Inflammatory macrophage treated with lipopolysaccharide for 1 hour (primary cell): ENCODE measurements at regions not wholly inside any gene's neighbourhood (a gene's known extent, or its start where the extent isn't known, plus 50 kb on each side); places are given as distances from the start of the nearest gene placed in this dataset.
"Not testable (repeated sequence)": the region's sequence is repeated elsewhere in the genome, so short reads cannot be mapped to it uniquely, and the experiment has no call there.

ENCODE experiments used
- DNase-seq, 2 donors: peaks; one replicate each; pipeline ENCODE4 v3.0.0-alpha.2; 2020 to 2022

- DNase-seq = no peak
Observed at GRCh38 chr3:173342679-173343078, 54.9 kb upstream of the NLGN1 start.

- DNase-seq = no peak
Observed at GRCh38 chr3:173340626-173341025, 56.9 kb upstream of the NLGN1 start.

- no peak for DNase-seq
Observed at GRCh38 chr3:173336261-173336660, 61.3 kb upstream of the NLGN1 start.

GRCh38 chr3:173306110-173306509 is 91.4 kb upstream of the NLGN1 start:
- no peak for DNase-seq

GRCh38 chr3:173304182-173304800 is 93.3 kb upstream of the NLGN1 start:
- DNase-seq = no peak

GRCh38 chr3:173301647-173302046 is 95.9 kb upstream of the NLGN1 start:
- no peak for DNase-seq

- no peak for DNase-seq
Observed at GRCh38 chr3:173289072-173289471, 108.5 kb upstream of the NLGN1 start.

- DNase-seq = no peak
Observed at GRCh38 chr3:173287361-173287760, 110.2 kb upstream of the NLGN1 start.

GRCh38 chr3:173286507-173286906 is 111.0 kb upstream of the NLGN1 start:
- not testable (repeated sequence) for DNase-seq

- DNase-seq = no peak
Observed at GRCh38 chr3:173284301-173284700, 113.2 kb upstream of the NLGN1 start.

GRCh38 chr3:173275740-173276139 is 121.8 kb upstream of the NLGN1 start:
- no peak for DNase-seq

- no peak for DNase-seq
Observed at GRCh38 chr3:173273838-173274237, 123.7 kb upstream of the NLGN1 start.

- no peak for DNase-seq
Observed at GRCh38 chr3:173268781-173269180, 127.7 kb upstream of the SPATA16 start.

- DNase-seq = no peak
Observed at GRCh38 chr3:173267716-173268115, 126.7 kb upstream of the SPATA16 start.

- DNase-seq = no peak
Observed at GRCh38 chr3:173266441-173266840, 125.4 kb upstream of the SPATA16 start.

GRCh38 chr3:173258697-173259096 is 117.7 kb upstream of the SPATA16 start:
- DNase-seq = no peak

GRCh38 chr3:173257797-173258196 is 116.8 kb upstream of the SPATA16 start:
- no peak for DNase-seq

GRCh38 chr3:173255555-173255954 is 114.5 kb upstream of the SPATA16 start:
- no peak for DNase-seq

- DNase-seq = no peak
Observed at GRCh38 chr3:173253471-173253870, 112.4 kb upstream of the SPATA16 start.

- no peak for DNase-seq
Observed at GRCh38 chr3:173249457-173249856, 108.4 kb upstream of the SPATA16 start.

- DNase-seq = no peak
Observed at GRCh38 chr3:173241727-173242126, 100.7 kb upstream of the SPATA16 start.

- peak; percentile 5 to 16 for DNase-seq
Observed at GRCh38 chr3:173238091-173238490, 97.1 kb upstream of the SPATA16 start.

- no peak for DNase-seq
Observed at GRCh38 chr3:173225351-173225750, 84.3 kb upstream of the SPATA16 start.

- DNase-seq = no peak
Observed at GRCh38 chr3:173221010-173221409, 80.0 kb upstream of the SPATA16 start.

GRCh38 chr3:173217127-173217526 is 76.1 kb upstream of the SPATA16 start:
- DNase-seq = no peak

- no peak for DNase-seq
Observed at GRCh38 chr3:173216063-173216462, 75.0 kb upstream of the SPATA16 start.
